Upper lobe of left lung (tissue), 4 donors: ENCODE measurements at regions not wholly inside any gene's neighbourhood (a gene's known extent, or its start where the extent isn't known, plus 50 kb on each side); places are given as distances from the start of the nearest gene placed in this dataset.

Source experiments
- CTCF ChIP-seq, 6 experiments: fragments of 450-650 bp in 4 of 6; fragments of 200-600 bp in 2 of 6; sonication (generic) in 2 of 6; IDR thresholded peaks; one replicate each; pipeline ENCODE4 v1.5.1; 2016 to 2019; ENCODE audit warnings: antibody characterized with exemption in 6 of 6
- EP300 ChIP-seq, 4 donors: sonication (generic); formaldehyde crosslinking; IDR thresholded peaks; one replicate each; pipeline ENCODE4 v1.5.1; 2017; ENCODE audit warnings: antibody characterized with exemption in 4 of 4, control low read depth in 2 of 4
- POLR2A ChIP-seq, 4 donors: fragments of 450-650 bp; IDR thresholded peaks; one replicate each; pipeline ENCODE4 v1.5.1; 2016 to 2017; ENCODE audit warnings: antibody characterized with exemption in 4 of 4, mild to moderate bottlenecking in 2 of 4
- POLR2AphosphoS5 ChIP-seq, 2 donors: sonication (generic); formaldehyde crosslinking; IDR thresholded peaks; one replicate each; pipeline ENCODE4 v1.5.1; 2017; ENCODE audit warnings: antibody characterized with exemption in 2 of 2

GRCh38 chr7:115117748-115118147 lies 195.9 kb downstream of the MDFIC start:
- TF ChIP-seq CTCF (IDR thresholded peaks at IDR 0.05): no peak
- no peak for TF ChIP-seq POLR2AphosphoS5 (IDR thresholded peaks at IDR 0.05)
- no peak for TF ChIP-seq POLR2A (IDR thresholded peaks at IDR 0.05)
- no peak for TF ChIP-seq EP300 (IDR thresholded peaks at IDR 0.05)
